ENCODE measurements at regions not wholly inside any gene's neighbourhood (a gene's known extent, or its start where the extent isn't known, plus 50 kb on each side); places are given as distances from the start of the nearest gene placed in this dataset.
A peak's percentile ranks its signal among the peaks of the same experiment; 100 is the strongest.

DNA sequence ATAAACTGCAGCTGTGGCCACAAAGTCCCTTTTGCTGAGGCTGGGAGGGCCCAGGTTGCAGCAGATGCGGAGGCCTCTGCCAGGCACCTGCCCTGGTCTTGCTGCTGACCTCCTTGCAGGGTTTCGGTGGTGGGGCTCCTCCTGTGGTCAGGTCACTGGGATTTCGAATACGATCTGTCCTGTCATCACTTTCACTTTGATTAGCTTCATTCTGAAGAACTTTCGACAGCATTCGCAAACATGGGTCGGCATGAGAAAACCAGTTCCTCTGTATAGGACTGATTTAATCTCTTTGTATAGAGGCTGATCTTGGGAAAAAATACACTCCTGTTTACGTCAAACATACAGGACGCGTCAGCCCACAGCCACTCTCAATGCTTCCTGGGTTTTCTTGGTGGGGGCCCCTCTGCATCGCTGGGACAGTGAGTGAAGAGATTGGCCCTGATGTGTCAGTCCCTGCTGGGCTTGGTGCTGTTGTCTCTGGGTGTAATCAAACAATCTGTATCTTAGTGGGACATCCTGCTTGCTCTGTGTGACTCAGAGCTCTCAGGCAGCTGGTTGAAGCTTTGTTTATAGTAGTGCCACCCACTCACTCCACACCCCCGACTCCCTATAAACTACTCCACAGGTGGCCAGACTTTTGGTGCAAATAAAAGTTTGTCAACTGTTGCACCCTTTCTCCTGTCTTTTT, 209.4 kb upstream of the CXCR4 start (continued):
- TF ChIP-seq JUND (IDR thresholded peaks at IDR 0.05; ENCODE audit: low read depth, low read length) (0 out of 2 replicates have a peak, but pooled peaks have one; percentile 56), TCF7 (IDR thresholded peaks at IDR 0.05; ENCODE audit: borderline replicate concordance) (no peak; the same call in 1 of the 2 replicates), ETV6 (conservative IDR thresholded peaks at IDR 0.05 in 1 of 2, IDR thresholded peaks at IDR 0.05 in 1 of 2; ENCODE audit: borderline replicate concordance in 1 of 2, low read depth in 1 of 2) (peak in 1 of 2 experiments; percentile 80; a peak in 2 of 4 replicates), HDAC6 (IDR thresholded peaks at IDR 0.05; ENCODE audit: unreplicated experiment) (no peak), CBFB (IDR thresholded peaks at IDR 0.05; ENCODE audit: low read depth) (peak; percentile 90), FOXK2 (IDR thresholded peaks at IDR 0.05) (peak; percentile 56; the same call in 1 of the 2 replicates), BRCA1 (IDR thresholded peaks at IDR 0.05; ENCODE audit: low read depth, low read length) (no peak), ZNF217 (IDR thresholded peaks at IDR 0.05) (0 out of 2 replicates have a peak, but pooled peaks have one; percentile 54), ZNF274 (IDR thresholded peaks at IDR 0.05; ENCODE audit: insufficient read depth, insufficient read length) (no peak), SUZ12 (IDR thresholded peaks at IDR 0.05; ENCODE audit: unreplicated experiment) (no peak), JUNB (IDR thresholded peaks at IDR 0.05) (peak; percentile 79), SIX5 (IDR thresholded peaks at IDR 0.05; ENCODE audit: low read depth, low read length, severe bottlenecking) (no peak), NR2C1 (IDR thresholded peaks at IDR 0.05) (no peak), LARP7 (IDR thresholded peaks at IDR 0.05) (peak; percentile 36), POLR2AphosphoS2 (IDR thresholded peaks at IDR 0.05; ENCODE audit: low read depth, low read length) (no peak), NFYB (IDR thresholded peaks at IDR 0.05; ENCODE audit: insufficient read depth, low read depth, low read length) (no peak), SMAD5 (IDR thresholded peaks at IDR 0.05; ENCODE audit: low read depth) (no peak), YY1 (IDR thresholded peaks at IDR 0.05; ENCODE audit: low read depth, low read length) (no peak)
- TF ChIP-seq, protein P1, sequence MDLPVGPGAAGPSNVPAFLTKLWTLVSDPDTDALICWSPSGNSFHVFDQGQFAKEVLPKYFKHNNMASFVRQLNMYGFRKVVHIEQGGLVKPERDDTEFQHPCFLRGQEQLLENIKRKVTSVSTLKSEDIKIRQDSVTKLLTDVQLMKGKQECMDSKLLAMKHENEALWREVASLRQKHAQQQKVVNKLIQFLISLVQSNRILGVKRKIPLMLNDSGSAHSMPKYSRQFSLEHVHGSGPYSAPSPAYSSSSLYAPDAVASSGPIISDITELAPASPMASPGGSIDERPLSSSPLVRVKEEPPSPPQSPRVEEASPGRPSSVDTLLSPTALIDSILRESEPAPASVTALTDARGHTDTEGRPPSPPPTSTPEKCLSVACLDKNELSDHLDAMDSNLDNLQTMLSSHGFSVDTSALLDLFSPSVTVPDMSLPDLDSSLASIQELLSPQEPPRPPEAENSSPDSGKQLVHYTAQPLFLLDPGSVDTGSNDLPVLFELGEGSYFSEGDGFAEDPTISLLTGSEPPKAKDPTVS (IDR thresholded peaks at IDR 0.05; ENCODE audit: low read depth, low read length) = no peak
- TF ChIP-seq, protein P2, sequence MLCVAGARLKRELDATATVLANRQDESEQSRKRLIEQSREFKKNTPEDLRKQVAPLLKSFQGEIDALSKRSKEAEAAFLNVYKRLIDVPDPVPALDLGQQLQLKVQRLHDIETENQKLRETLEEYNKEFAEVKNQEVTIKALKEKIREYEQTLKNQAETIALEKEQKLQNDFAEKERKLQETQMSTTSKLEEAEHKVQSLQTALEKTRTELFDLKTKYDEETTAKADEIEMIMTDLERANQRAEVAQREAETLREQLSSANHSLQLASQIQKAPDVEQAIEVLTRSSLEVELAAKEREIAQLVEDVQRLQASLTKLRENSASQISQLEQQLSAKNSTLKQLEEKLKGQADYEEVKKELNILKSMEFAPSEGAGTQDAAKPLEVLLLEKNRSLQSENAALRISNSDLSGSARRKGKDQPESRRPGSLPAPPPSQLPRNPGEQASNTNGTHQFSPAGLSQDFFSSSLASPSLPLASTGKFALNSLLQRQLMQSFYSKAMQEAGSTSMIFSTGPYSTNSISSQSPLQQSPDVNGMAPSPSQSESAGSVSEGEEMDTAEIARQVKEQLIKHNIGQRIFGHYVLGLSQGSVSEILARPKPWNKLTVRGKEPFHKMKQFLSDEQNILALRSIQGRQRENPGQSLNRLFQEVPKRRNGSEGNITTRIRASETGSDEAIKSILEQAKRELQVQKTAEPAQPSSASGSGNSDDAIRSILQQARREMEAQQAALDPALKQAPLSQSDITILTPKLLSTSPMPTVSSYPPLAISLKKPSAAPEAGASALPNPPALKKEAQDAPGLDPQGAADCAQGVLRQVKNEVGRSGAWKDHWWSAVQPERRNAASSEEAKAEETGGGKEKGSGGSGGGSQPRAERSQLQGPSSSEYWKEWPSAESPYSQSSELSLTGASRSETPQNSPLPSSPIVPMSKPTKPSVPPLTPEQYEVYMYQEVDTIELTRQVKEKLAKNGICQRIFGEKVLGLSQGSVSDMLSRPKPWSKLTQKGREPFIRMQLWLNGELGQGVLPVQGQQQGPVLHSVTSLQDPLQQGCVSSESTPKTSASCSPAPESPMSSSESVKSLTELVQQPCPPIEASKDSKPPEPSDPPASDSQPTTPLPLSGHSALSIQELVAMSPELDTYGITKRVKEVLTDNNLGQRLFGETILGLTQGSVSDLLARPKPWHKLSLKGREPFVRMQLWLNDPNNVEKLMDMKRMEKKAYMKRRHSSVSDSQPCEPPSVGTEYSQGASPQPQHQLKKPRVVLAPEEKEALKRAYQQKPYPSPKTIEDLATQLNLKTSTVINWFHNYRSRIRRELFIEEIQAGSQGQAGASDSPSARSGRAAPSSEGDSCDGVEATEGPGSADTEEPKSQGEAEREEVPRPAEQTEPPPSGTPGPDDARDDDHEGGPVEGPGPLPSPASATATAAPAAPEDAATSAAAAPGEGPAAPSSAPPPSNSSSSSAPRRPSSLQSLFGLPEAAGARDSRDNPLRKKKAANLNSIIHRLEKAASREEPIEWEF (IDR thresholded peaks at IDR 0.05; ENCODE audit: insufficient replicate concordance, low read depth, low read length) = peak; percentile 30
- TF ChIP-seq, protein P3, sequence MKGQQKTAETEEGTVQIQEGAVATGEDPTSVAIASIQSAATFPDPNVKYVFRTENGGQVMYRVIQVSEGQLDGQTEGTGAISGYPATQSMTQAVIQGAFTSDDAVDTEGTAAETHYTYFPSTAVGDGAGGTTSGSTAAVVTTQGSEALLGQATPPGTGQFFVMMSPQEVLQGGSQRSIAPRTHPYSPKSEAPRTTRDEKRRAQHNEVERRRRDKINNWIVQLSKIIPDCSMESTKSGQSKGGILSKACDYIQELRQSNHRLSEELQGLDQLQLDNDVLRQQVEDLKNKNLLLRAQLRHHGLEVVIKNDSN (IDR thresholded peaks at IDR 0.05; ENCODE audit: borderline replicate concordance, extremely low read length, insufficient read depth, low read depth, low read length) = no peak

Measured in GM12878 (cell line).